Loucy (cell line): ENCODE measurements at regions not wholly inside any gene's neighbourhood (a gene's known extent, or its start where the extent isn't known, plus 50 kb on each side); places are given as distances from the start of the nearest gene placed in this dataset.

ENCODE experiments used
- EZH2phosphoT487 ChIP-seq: fragments of 200-600 bp; IDR thresholded peaks from 2 replicates; pipeline ENCODE4 v1.6.1; 2018; ENCODE audit warnings: antibody characterized with exemption, mild to moderate bottlenecking, moderate library complexity, borderline replicate concordance
- TF ChIP-seq, protein P1 (sequence below): fragments of 200-600 bp; sonication (generic); conservative IDR thresholded peaks from 2 replicates; pipeline ENCODE4 v1.5.1; 2014; ENCODE audit warnings: mild to moderate bottlenecking, antibody characterized with exemption, low read length

DNA sequence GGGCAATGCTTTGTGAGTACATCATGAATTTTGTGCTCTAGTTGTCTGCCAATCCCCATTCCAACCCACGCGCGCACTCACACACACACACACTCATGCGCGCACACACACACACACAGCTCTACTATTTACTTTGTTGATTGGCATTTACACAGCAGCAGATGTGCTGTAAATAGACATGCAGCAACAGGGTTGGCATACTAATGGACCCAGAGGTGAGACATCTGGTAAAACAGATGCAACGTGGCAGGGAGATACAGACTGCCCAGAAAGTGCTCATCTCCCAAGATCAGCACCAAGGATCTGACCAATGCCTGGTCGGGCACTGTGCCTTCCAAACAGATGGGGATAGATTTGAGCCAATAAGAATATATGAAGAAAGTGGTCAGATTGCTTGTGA is 873.0 kb downstream of the SORCS3 start:
- no peak for TF ChIP-seq EZH2phosphoT487
- TF ChIP-seq, protein P1, sequence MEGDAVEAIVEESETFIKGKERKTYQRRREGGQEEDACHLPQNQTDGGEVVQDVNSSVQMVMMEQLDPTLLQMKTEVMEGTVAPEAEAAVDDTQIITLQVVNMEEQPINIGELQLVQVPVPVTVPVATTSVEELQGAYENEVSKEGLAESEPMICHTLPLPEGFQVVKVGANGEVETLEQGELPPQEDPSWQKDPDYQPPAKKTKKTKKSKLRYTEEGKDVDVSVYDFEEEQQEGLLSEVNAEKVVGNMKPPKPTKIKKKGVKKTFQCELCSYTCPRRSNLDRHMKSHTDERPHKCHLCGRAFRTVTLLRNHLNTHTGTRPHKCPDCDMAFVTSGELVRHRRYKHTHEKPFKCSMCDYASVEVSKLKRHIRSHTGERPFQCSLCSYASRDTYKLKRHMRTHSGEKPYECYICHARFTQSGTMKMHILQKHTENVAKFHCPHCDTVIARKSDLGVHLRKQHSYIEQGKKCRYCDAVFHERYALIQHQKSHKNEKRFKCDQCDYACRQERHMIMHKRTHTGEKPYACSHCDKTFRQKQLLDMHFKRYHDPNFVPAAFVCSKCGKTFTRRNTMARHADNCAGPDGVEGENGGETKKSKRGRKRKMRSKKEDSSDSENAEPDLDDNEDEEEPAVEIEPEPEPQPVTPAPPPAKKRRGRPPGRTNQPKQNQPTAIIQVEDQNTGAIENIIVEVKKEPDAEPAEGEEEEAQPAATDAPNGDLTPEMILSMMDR, result no peak
